HG03469 (cell line): ENCODE measurements at regions not wholly inside any gene's neighbourhood (a gene's known extent, or its start where the extent isn't known, plus 50 kb on each side); places are given as distances from the start of the nearest gene placed in this dataset.

Experiments
- ATAC-seq: cut with Tn5 transposase; IDR thresholded peaks from one replicate; pipeline ENCODE4 v1.9.1; 2021; ENCODE audit warnings: mild to moderate bottlenecking, moderate library complexity, moderate number of reproducible peaks; ENCODE audit not compliant: unreplicated experiment

DNA sequence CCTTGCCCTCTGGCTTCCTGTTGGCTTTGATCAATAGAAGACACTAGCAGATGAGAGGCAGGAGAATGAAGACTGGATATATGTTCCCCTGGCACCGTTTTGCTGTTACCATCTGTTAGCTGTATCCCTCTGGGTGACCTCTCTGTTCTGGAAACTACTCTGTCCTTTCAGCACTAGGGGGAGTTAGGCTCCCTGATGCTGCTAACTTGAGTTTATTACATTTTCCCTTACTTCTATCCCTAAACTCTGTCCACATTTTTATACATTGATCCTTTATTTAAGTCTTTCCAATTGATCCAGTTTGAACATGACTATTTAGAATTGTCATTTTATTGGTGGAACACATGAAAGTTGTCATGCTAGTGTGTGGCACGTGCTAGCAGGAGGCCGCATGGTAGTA is 1014.3 kb upstream of the CDH2 start:
- no peak for ATAC-seq

DNA sequence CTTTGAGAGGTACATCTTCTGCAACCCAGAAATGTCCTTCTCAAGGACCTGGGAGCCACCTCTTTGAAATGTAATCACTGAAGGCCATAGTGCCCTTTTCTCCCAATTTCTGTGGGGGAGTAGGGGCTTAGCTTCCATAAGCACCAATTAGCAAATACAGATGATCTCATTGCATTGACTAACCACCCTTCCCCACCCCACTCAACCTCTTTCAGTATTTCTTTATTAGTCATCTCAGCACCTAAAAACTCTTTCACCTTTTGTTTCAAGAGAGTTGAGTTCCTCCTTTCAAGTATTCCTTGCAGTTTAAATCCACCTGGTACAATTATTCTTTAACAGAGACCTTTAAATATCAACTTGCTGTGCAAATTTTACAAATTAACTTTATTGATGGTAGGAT is 1011.8 kb upstream of the CDH2 start:
- ATAC-seq, result no peak

DNA sequence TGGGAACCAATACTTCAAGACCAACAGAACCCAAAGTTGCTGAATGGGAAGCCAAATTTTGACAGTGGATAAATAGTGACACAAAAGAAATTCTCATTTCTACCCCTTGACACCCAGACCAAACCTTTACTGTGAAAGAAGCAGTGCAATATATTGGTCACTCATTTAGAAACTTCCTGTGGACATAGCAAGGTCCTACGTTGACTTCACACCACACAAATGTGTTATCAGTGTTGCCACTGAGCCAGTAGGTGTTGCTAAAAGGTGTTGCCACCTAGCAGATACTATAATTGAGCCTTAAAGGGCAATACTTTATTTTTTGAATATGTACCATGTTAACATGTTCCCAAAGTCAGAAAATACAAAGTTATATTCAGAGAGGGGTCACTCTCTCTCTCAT is 1008.9 kb upstream of the CDH2 start:
- ATAC-seq, result no peak

DNA sequence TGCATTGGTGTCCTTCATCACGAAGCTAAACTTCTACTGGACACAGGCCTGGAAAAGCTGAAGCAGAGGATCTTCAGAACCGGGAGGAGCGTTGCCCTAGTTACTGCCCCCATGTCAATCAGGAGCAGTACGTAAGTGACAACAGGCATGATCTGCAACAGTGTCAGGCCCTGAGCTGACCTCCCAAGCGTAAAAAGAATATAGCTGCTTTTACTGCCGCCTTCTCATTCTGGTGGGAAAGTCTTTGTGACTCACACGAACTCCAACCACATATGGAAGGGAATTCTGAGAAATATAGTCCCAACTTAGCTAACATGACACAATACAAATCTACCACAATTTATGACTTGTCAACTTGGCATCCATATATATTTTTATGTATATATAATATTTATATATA is 1007.7 kb upstream of the CDH2 start:
- no peak for ATAC-seq

DNA sequence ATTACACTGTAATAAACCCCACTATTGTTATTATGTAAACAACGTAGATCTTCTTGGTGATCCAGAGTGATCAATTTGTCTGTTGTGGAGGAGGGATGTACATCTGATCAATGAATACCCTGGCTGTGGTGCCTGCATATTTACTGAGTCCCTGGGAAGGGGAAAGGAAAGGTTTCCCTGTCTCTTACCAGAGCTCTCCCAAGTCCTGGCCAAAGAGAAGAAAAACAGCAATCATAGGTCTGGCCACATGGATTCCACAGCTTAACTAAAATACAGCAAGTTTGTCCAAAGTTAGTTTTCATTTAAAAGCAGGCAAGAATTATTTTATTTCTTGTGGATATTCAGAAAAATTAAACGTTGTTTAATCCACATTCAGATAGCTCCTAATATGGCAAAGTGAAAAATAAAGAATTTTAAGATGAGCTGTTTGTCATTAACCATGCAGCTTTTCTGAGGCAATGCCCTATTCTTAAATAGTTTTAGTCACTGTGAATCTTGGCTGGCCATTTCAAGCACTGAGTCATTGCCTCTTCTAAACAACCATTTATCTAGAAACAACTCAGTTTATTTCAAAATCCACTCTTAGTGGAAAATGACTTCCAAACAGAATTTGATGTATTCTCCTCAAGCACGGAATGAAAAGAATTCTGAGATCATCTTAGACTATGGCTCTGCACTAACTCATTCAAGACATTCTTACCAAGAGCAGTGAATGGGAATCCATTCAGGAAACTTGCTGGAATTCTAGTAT is 1004.4 kb upstream of the CDH2 start:
- no peak for ATAC-seq

DNA sequence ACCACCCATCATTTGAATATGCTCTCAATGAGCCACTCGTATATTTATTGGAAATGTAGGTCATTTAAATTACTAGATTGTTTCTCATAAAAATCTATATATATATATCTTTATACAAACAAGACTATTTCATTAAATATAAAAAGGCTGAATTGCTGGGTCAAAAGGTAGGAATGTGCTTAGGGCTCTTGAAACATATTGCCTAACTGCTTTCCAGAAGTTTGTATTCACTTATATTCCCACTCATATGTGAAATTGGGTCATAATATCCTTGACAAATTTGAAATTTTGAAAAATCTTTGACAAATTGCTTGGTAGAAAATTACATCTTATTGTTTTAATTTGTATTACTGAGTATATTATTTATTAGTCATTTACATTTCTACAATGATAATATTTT is 999.8 kb upstream of the CDH2 start:
- ATAC-seq, result no peak

DNA sequence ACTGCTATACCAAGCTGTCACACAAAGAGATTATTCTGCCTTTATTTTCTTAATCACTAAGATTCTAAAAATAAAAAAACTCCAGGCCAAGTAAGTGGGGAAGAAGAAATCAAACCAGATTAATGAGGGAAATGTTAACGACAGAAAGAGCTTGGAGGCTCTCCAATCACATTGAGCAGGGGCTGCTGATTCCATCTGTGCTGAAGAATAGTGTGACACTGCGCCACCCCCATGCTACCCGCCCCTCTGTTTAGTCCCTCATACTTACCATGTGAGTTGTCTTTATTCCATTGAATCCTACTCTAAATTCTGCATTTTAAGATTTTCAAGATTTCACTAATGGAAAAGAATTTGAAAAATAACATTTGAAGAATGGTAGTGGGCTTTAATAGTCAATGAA is 998.0 kb upstream of the CDH2 start:
- no peak for ATAC-seq

DNA sequence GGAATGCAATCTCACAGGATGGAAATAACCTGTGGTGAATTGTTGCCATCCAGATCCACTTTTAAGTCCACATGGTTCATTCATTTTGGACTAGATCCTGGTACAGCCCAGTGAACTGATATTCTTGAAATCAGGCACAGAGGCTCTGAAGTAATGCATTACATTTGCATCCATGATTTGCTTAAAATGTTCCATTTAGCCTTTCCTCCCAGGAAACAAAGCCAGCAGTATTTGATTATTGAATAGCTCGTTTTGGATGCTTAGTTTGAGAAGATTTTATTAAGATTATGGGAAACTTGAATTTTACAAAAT is 995.8 kb upstream of the CDH2 start:
- no peak for ATAC-seq

DNA sequence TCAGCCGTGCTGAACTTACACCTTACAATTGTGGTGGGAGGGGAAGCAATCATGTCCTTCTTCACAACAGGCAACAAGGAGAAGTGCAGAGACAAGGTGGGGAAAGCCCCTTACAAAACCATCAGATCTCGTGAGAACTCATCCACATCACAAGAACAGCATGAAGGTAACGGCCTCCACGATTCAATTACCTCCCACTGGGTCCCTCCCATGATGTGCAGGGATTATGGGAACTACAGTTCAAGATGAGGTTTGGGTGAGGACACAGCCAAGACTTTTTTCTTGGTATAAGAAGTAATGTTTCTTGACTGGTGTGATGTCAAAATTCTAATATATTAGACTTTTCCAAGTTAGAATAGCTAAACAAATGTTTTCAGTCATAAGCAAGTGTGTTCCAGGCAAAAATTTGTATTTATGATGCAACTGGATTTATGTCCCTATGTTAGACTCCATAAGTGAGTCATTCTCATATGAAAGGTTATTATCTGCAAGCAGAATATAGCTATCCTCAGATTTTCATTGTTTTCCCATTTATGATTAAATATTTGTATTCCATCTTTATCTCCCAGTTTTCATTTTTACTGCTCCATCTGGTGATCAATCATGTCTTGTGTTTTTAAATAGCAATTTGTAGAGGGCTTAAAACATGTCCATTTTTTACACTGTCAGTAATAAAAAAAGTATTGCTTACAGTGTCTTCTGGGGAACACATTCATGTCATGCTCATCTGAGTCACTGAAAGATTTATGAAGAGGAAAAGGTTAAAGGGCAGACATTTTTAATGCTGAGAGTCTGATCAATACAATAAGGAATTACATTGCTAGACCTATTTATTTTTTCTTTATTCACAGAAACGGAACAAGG is 995.2 kb upstream of the CDH2 start:
- no peak for ATAC-seq

DNA sequence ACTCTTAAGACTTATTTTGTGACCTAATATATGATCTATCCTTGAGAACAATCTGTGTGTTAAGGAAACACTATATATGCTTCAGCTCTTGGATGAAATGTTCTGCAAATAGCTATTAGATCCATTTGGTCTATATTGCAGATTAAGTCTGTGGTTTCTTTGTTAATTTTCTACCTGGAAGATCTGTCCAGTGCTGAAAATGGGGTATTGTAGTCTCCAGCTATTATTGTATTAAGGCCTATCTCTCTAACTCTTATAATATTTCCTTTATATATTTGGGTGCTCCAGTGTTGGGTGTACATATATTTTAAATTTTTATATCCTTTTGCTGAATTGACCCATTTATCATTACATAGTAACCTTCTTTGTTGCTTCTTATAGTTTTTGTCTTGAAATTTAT is 992.7 kb upstream of the CDH2 start:
- ATAC-seq, result no peak

DNA sequence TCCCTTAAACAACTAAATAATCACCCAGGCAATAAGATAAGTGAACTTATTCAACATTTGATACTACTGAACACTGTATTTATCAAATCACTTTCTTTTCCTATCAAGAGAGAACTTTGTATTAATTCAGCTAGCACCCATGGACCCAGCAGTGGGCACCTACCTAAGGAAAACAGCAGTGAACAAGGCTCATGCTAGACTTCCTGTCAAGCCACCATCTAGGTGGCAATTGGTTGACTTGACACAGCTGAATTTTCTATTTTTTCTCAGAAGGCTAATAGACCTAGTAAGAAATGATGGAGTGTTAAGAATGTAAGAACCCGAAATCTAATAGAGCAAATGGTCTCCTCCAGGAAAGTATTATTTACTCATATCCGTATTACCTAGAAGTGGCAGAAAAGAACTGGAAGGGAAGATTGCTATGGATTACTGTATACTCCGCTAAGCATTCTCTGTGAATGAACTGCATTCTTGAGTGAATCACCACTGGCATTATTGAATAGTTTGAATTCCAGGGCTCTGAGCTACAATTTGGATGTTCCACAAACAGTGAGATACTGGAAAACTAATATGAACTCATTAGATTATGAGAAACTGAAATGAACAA is 988.2 kb upstream of the CDH2 start:
- no peak for ATAC-seq

DNA sequence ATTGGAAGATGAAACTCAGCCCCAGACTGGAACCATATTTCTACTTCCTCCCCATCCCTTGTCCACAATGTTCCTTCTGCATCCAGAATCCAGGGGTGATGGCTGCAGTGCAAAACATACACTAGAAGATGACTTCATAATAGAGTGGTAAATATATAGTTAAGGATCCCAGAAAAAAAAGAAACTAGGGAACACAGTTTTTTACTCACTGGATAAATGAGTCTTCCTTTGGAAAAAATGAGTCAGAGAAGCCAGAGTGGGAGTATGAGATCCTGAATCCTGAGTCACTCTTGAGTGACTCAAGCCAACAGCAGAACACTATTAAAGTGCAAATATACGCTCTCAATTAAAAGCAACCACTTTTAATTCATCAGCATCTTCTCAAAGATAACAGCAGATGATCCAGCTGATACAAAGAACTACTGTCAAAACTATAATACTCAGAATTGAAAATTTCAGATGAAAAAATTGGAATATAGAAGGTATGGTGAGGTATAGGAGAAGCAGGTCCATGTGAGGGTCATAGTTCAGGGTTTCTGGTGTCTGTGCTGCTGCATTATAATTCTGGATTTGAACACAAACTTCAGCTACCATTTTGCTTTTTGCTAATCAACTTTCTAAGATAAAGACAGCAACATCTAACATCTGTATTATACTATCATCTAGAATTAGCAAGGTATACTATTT is 987.2 kb upstream of the CDH2 start:
- ATAC-seq, result no peak

DNA sequence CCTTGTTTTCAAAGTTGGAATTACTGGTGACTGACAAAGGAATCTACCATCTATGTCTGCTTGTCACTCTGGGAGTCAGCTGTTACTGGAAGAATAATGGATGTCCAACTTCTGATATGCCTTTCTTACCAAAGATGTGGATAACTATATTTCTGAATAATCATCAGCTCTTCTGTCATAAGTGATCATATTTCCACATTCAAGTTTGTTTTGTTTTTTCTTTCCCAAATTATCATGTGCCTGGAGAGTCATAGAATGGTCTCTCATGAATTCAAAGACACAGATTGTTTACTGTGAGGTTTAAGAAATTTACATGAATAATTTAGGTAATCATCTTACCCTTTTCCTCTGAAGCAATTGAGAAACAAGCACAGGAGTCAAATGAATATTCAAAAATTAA is 986.7 kb upstream of the CDH2 start:
- no peak for ATAC-seq

DNA sequence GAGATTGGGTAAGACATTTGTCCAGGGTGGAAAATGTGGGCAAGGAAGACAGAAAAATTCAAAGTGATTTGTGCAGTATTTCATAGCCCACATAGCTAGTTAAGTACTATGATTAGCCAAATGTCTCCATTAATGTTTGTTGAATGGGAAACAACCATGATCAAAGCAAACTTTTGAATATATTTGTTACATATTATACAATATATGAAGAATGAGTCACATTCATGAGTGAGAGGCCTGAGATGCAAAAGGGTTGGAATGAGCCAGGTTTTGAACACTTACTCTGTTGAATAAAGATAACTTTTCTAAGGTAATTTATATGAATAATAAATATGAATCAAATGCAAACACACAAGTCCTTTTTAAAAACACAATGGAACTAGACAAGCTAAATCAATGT is 984.5 kb upstream of the CDH2 start:
- no peak for ATAC-seq

DNA sequence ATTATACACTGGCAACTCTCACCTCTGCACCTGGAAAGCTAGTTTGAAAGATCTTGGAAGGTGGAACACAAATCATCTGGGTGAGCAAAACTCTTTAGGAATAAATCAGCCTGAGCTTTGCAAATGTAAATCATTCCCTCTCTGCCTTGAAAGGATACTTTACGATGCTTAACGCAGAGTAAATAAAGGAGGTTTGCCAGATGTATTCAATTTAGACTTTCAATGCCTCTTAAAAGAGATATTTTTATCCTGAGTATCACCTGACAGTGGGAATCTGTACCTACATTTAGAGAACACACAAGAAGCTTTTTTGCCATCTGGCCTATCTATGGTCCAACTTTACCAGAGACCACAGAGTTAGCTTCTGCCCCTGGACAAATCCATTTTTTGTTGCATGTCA is 983.2 kb upstream of the CDH2 start:
- no peak for ATAC-seq

DNA sequence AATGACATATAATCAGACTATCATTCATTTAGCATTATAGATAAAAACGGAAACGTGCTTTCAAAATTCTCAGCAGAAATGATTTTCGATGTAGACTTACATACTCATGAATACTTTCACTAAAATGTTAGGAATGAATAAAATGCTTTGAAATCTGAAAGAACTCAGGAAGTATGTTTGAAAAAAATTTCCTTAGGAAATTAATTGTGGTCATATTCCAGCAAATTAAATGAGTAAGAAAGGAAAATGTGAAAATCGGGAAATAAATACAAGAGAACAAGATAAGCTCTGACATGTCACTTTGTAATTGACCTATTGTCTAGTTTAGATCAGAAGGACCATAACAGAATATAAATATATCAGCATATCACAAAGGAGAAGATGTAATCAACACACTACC is 981.0 kb upstream of the CDH2 start:
- no peak for ATAC-seq

DNA sequence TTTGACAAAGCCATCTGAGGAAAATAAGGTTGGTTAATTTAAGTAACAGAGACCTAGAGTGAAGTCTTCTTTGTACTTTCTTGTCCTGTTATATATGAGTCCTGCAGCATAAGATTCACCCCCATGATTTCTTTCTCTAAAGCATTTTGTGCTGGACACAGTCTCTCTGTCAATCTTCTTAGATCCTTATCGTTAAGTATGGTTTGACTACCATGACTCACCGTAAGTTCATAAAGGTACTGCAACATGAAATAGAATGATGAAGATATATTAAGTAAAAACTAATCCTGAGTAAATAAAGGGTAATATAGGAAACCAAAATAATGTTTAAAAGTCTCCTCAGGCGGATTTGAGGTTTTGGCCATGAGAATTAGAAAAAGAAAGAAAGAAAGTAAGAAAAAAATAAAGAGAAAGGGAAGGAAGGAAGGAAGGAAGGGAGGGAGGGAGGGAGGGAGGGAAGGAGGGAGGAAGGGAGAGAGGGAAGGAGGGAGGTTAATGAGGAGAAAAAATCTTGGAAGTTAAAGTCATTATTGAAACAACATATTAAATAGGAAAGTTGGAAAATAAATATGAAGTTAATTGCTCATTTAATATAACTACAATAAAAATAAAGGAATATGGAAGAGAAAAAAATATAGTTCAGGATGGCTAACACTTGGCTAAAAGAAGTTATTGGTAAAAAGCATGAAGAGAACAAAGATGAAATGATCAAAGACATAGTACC is 980.3 kb upstream of the CDH2 start:
- ATAC-seq, result no peak

DNA sequence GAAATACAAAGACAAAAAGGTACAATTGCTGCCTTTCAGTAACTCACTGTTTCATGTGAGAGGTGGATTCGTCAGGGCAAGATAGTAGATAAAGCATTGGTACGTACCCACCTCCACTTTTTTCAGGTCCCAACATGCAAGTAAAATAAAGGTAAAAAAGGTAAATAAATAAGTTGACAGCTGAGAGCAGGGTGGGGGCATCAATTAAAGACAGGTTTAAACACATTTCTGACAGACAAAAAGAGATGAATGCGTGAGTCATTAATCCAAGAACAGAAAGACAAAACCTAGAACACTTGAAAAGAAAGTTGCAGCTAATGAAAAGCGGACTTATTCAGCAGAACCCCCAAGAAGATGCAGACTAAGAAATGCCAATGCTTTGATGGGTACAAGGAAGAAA is 979.6 kb upstream of the CDH2 start:
- ATAC-seq, result no peak

DNA sequence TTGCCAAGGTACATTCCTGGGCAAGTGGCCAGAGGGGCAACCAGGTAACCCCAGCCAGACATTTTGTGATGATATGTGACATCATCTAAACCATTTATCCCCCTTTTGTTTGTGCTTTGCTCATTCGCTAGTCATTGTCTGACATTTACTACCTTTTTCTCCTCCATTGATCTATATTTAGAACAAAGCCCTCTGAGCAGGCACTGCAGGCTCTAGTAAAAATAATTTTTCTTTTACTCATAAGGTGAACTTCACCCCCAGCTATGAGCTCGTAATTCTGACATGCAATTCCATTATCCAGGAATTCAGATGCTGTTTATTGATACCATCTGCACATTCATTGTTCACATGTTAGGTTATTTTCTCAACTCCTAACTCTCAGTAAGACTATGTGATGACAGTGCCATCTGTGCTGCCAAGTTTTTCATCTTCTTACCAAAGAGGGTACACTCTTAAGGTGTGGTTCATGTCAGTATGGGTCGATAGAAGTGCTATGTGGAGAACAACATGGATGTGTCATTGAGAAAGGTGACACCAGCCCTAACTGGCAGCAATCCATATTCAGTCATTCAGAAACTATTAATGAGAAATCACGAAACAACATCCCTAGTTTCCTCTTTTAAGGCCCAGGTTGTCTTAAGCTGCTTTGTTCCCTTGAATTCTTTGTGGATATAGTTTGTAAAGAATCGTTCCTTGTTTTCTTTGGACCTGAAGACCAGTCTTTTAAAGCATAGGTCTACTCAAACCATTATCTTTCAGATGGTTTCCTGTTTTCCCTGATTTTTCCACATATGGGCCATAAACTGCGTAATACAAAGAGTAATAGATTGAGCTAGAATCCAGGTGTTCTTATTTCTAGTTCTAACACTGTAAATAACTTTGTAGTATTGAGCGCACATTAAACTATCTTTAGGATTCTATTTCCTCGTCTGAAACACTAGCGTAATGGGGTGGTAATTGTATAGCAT is 978.1 kb upstream of the CDH2 start:
- no peak for ATAC-seq
